Tibial nerve (tissue), 4 donors: ENCODE measurements at regions not wholly inside any gene's neighbourhood (a gene's known extent, or its start where the extent isn't known, plus 50 kb on each side); places are given as distances from the start of the nearest gene placed in this dataset.
A peak's percentile ranks its signal among the peaks of the same experiment; 100 is the strongest.

Experiments
- CTCF ChIP-seq, 5 experiments: fragments of 200-600 bp in 3 of 5; fragments of 450-650 bp in 2 of 5; sonication (generic) in 3 of 5; IDR thresholded peaks; one replicate each; pipeline ENCODE4 v1.5.1; 2016 to 2019; ENCODE audit warnings: antibody characterized with exemption in 5 of 5, mild to moderate bottlenecking in 3 of 5, moderate library complexity in 2 of 5
- EP300 ChIP-seq, 2 donors: sonication (generic); formaldehyde crosslinking; IDR thresholded peaks; one replicate each; pipeline ENCODE4 v1.6.1; 2017; ENCODE audit warnings: antibody characterized with exemption in 2 of 2, mild to moderate bottlenecking in 1 of 2

GRCh38 chr1:219066631-219067349 is 106.9 kb upstream of the LYPLAL1 start:
- peak in 4 of 5 experiments; percentile 30 to 61 (median 45) for TF ChIP-seq CTCF (IDR thresholded peaks at IDR 0.05)
- no peak for TF ChIP-seq EP300 (IDR thresholded peaks at IDR 0.05)
